ENCODE measurements at regions not wholly inside any gene's neighbourhood (a gene's known extent, or its start where the extent isn't known, plus 50 kb on each side); places are given as distances from the start of the nearest gene placed in this dataset.

DNA sequence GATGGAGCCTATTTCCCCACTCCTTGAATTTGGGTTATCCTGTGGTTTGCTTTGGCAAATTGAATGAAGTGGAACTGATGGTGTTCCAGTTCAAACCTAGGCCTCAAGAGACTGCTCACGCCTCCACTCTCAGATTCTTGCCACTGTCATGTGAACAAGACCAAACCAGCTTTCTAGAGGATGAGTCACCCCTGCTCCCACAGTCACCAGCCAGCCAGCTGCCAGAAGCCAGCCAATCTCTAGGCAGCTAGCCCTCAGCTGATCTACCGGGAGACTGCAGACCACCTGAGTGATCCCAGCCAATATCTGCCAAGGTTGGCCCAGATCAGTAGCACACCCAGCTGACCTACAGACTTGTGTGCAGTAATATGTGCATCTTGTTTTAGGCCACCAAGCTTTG lies 300.6 kb downstream of the TMEM38B start:
- no peak for TF ChIP-seq CREB1 (IDR thresholded peaks at IDR 0.05)
- no peak for TF ChIP-seq CTCF (IDR thresholded peaks at IDR 0.05; ENCODE audit: control extremely low read depth in 1 of 3, insufficient read depth in 1 of 3, low read depth in 1 of 3, low read length in 3 of 3)

All from H1 (cell line).